ENCODE measurements at regions not wholly inside any gene's neighbourhood (a gene's known extent, or its start where the extent isn't known, plus 50 kb on each side); places are given as distances from the start of the nearest gene placed in this dataset.
A peak's percentile ranks its signal among the peaks of the same experiment; 100 is the strongest.

- no peak overlapping the region for H3K27ac Mint-ChIP-seq
- no peak overlapping the region for H3K4me3 Mint-ChIP-seq
- no peaks in the 10 kb centered on the region for H3K4me1 Mint-ChIP-seq
- peaks cover 6% of the 10 kb centered on the region for H3K27me3 Mint-ChIP-seq
- H3K9me3 Mint-ChIP-seq: peaks cover 8% of the 10 kb centered on the region
- H3K36me3 Mint-ChIP-seq (ENCODE audit: low read depth): no peaks in the 10 kb centered on the region
- intact Hi-C loops (cut with micrococcal nuclease): no loop called here
- no peak for DNase-seq
Measured at GRCh38 chr4:56231410-56231809, 155.9 kb downstream of the AASDH start.

- no peaks in the 10 kb centered on the region for H3K4me1 Mint-ChIP-seq
- DNase-seq: peak; percentile 25
- H3K9me3 Mint-ChIP-seq: peaks cover 8% of the 10 kb centered on the region
- no peaks in the 10 kb centered on the region for H3K36me3 Mint-ChIP-seq (ENCODE audit: low read depth)
- intact Hi-C loops (cut with micrococcal nuclease): no loop called here
- no peak overlapping the region for H3K4me3 Mint-ChIP-seq
- no peak overlapping the region for H3K27ac Mint-ChIP-seq
- peaks cover 3% of the 10 kb centered on the region for H3K27me3 Mint-ChIP-seq
Measured at GRCh38 chr4:56229947-56230346, 157.3 kb downstream of the AASDH start.

GRCh38 chr4:56227301-56227835 lies 159.9 kb downstream of the AASDH start:
- no peak for DNase-seq
- no peak overlapping the region for H3K4me3 Mint-ChIP-seq
- H3K4me1 Mint-ChIP-seq: no peaks in the 10 kb centered on the region
- peaks cover 8% of the 10 kb centered on the region for H3K9me3 Mint-ChIP-seq
- intact Hi-C loops (cut with micrococcal nuclease): no loop called here
- no peak overlapping the region for H3K27ac Mint-ChIP-seq
- no peaks in the 10 kb centered on the region for H3K36me3 Mint-ChIP-seq (ENCODE audit: low read depth)
- H3K27me3 Mint-ChIP-seq: no peaks in the 10 kb centered on the region

GRCh38 chr4:56226579-56226978 lies 160.7 kb downstream of the AASDH start:
- intact Hi-C loops (cut with micrococcal nuclease): no loop called here
- no peaks in the 10 kb centered on the region for H3K4me1 Mint-ChIP-seq
- H3K27me3 Mint-ChIP-seq: no peaks in the 10 kb centered on the region
- peaks cover 4% of the 10 kb centered on the region for H3K9me3 Mint-ChIP-seq
- no peak overlapping the region for H3K27ac Mint-ChIP-seq
- no peak overlapping the region for H3K4me3 Mint-ChIP-seq
- no peak for DNase-seq
- H3K36me3 Mint-ChIP-seq (ENCODE audit: low read depth): no peaks in the 10 kb centered on the region

- intact Hi-C loops (cut with micrococcal nuclease): no loop called here
- no peaks in the 10 kb centered on the region for H3K4me1 Mint-ChIP-seq
- no peak overlapping the region for H3K27ac Mint-ChIP-seq
- H3K9me3 Mint-ChIP-seq: peaks cover 4% of the 10 kb centered on the region
- DNase-seq: no peak
- no peaks in the 10 kb centered on the region for H3K27me3 Mint-ChIP-seq
- H3K4me3 Mint-ChIP-seq: no peak overlapping the region
- H3K36me3 Mint-ChIP-seq (ENCODE audit: low read depth): no peaks in the 10 kb centered on the region
Measured at GRCh38 chr4:56224641-56225040, 162.7 kb downstream of the AASDH start.

GRCh38 chr4:56222514-56222913 lies 164.8 kb downstream of the AASDH start:
- peaks cover 2% of the 10 kb centered on the region for H3K27me3 Mint-ChIP-seq
- peaks cover 4% of the 10 kb centered on the region for H3K9me3 Mint-ChIP-seq
- no peak overlapping the region for H3K27ac Mint-ChIP-seq
- H3K36me3 Mint-ChIP-seq (ENCODE audit: low read depth): no peaks in the 10 kb centered on the region
- H3K4me3 Mint-ChIP-seq: no peak overlapping the region
- intact Hi-C loops (cut with micrococcal nuclease): no loop called here
- no peak for DNase-seq
- no peaks in the 10 kb centered on the region for H3K4me1 Mint-ChIP-seq

GRCh38 chr4:56220261-56220660 lies 167.0 kb downstream of the AASDH start:
- Mint-ChIP-seq H3K27me3 (peaks cover 2% of the 10 kb centered on the region), H3K27ac (no peak overlapping the region), H3K4me3 (no peak overlapping the region), H3K36me3 (ENCODE audit: low read depth) (no peaks in the 10 kb centered on the region), H3K4me1 (no peaks in the 10 kb centered on the region), H3K9me3 (peaks cover 3% of the 10 kb centered on the region)
- DNase-seq: no peak
- intact Hi-C loops (cut with micrococcal nuclease): no loop called here

- no peak overlapping the region for H3K4me3 Mint-ChIP-seq
Measured at GRCh38 chr4:56219447-56219846, 167.8 kb downstream of the AASDH start.

GRCh38 chr4:56218230-56218895 lies 168.9 kb downstream of the AASDH start:
- peaks cover 2% of the 10 kb centered on the region for H3K27me3 Mint-ChIP-seq
- intact Hi-C loops (cut with micrococcal nuclease): no loop called here
- H3K36me3 Mint-ChIP-seq (ENCODE audit: low read depth): no peaks in the 10 kb centered on the region
- H3K4me1 Mint-ChIP-seq: no peaks in the 10 kb centered on the region
- no peak for DNase-seq
- H3K9me3 Mint-ChIP-seq: peaks cover 3% of the 10 kb centered on the region
- no peak overlapping the region for H3K4me3 Mint-ChIP-seq
- H3K27ac Mint-ChIP-seq: no peak overlapping the region

More at GRCh38 chr4:56219447-56219846, 167.8 kb downstream of the AASDH start:
- Mint-ChIP-seq H3K27ac (no peak overlapping the region), H3K4me1 (no peaks in the 10 kb centered on the region), H3K27me3 (peaks cover 2% of the 10 kb centered on the region), H3K9me3 (peaks cover 3% of the 10 kb centered on the region), H3K36me3 (ENCODE audit: low read depth) (no peaks in the 10 kb centered on the region)
- no peak for DNase-seq
- intact Hi-C loops (cut with micrococcal nuclease): no loop called here

GRCh38 chr4:56217343-56217890 lies 169.9 kb downstream of the AASDH start:
- no peak for DNase-seq
- H3K9me3 Mint-ChIP-seq: peaks cover 3% of the 10 kb centered on the region
- H3K27ac Mint-ChIP-seq: no peak overlapping the region
- no peak overlapping the region for H3K4me3 Mint-ChIP-seq
- H3K36me3 Mint-ChIP-seq (ENCODE audit: low read depth): no peaks in the 10 kb centered on the region
- intact Hi-C loops (cut with micrococcal nuclease): no loop called here
- H3K27me3 Mint-ChIP-seq: peaks cover 2% of the 10 kb centered on the region
- H3K4me1 Mint-ChIP-seq: no peaks in the 10 kb centered on the region

GRCh38 chr4:56215901-56216300 lies 171.4 kb downstream of the AASDH start:
- H3K4me1 Mint-ChIP-seq: no peaks in the 10 kb centered on the region
- peaks cover 2% of the 10 kb centered on the region for H3K27me3 Mint-ChIP-seq
- H3K27ac Mint-ChIP-seq: no peak overlapping the region
- H3K4me3 Mint-ChIP-seq: no peak overlapping the region
- no peak for DNase-seq
- intact Hi-C loops (cut with micrococcal nuclease): no loop called here
- peaks cover 11% of the 10 kb centered on the region for H3K9me3 Mint-ChIP-seq
- no peaks in the 10 kb centered on the region for H3K36me3 Mint-ChIP-seq (ENCODE audit: low read depth)

- H3K36me3 Mint-ChIP-seq (ENCODE audit: low read depth): no peaks in the 10 kb centered on the region
- no peak for DNase-seq
- peaks cover 2% of the 10 kb centered on the region for H3K27me3 Mint-ChIP-seq
- H3K9me3 Mint-ChIP-seq: peaks cover 11% of the 10 kb centered on the region
- H3K4me1 Mint-ChIP-seq: no peaks in the 10 kb centered on the region
- intact Hi-C loops (cut with micrococcal nuclease): no loop called here
- H3K27ac Mint-ChIP-seq: no peak overlapping the region
- no peak overlapping the region for H3K4me3 Mint-ChIP-seq
Measured at GRCh38 chr4:56215141-56215783, 172.0 kb downstream of the AASDH start.

GRCh38 chr4:56213543-56213942 lies 173.7 kb downstream of the AASDH start:
- no peak overlapping the region for H3K27ac Mint-ChIP-seq
- DNase-seq: no peak
- peaks cover 1% of the 10 kb centered on the region for H3K27me3 Mint-ChIP-seq
- no peaks in the 10 kb centered on the region for H3K4me1 Mint-ChIP-seq
- H3K4me3 Mint-ChIP-seq: no peak overlapping the region
- H3K36me3 Mint-ChIP-seq (ENCODE audit: low read depth): no peaks in the 10 kb centered on the region
- peaks cover 11% of the 10 kb centered on the region for H3K9me3 Mint-ChIP-seq
- intact Hi-C loops (cut with micrococcal nuclease): no loop called here

GRCh38 chr4:56212774-56213173 lies 174.5 kb downstream of the AASDH start:
- Mint-ChIP-seq H3K4me1 (no peaks in the 10 kb centered on the region), H3K27me3 (no peaks in the 10 kb centered on the region), H3K9me3 (peaks cover 11% of the 10 kb centered on the region), H3K27ac (no peak overlapping the region), H3K36me3 (ENCODE audit: low read depth) (no peaks in the 10 kb centered on the region), H3K4me3 (no peak overlapping the region)
- no peak for DNase-seq
- intact Hi-C loops (cut with micrococcal nuclease): no loop called here
